Activated CD4-positive, alpha-beta T cell treated with anti-CD3 and anti-CD28 coated beads, Interleukin-2, amount 10 ng/mL, durations not matched to agents 24 days and 14 days (primary cell): ENCODE measurements at regions not wholly inside any gene's neighbourhood (a gene's known extent, or its start where the extent isn't known, plus 50 kb on each side); places are given as distances from the start of the nearest gene placed in this dataset.
"Not testable (repeated sequence)": the region's sequence is repeated elsewhere in the genome, so short reads cannot be mapped to it uniquely, and the experiment has no call there.

Experiments
- DNase-seq: peaks from one replicate; pipeline ENCODE4 v3.0.0; 2022
- H3K27ac Mint-ChIP-seq: one replicate; pipeline ENCODE4 v1.8.0; 2022; ENCODE audit warnings: mild to moderate bottlenecking, mixed read lengths
- H3K27me3 Mint-ChIP-seq: one replicate; pipeline ENCODE4 v1.8.0; 2022; ENCODE audit warnings: mixed read lengths
- H3K36me3 Mint-ChIP-seq: one replicate; pipeline ENCODE4 v1.8.0; 2022; ENCODE audit warnings: low read depth, mild to moderate bottlenecking, mixed read lengths
- H3K4me1 Mint-ChIP-seq: one replicate; pipeline ENCODE4 v1.8.0; 2021; ENCODE audit warnings: mixed read lengths
- H3K4me3 Mint-ChIP-seq: one replicate; pipeline ENCODE4 v1.8.0; 2022; ENCODE audit warnings: mild to moderate bottlenecking, moderate library complexity, mixed read lengths
- H3K9me3 Mint-ChIP-seq: one replicate; pipeline ENCODE4 v1.8.0; 2021; ENCODE audit warnings: mixed read lengths
- intact Hi-C: fragments of 100-400 bp; cut with micrococcal nuclease; formaldehyde crosslinking; loops from one replicate; pipeline ENCODE4 v1.15.1; 2023

DNA sequence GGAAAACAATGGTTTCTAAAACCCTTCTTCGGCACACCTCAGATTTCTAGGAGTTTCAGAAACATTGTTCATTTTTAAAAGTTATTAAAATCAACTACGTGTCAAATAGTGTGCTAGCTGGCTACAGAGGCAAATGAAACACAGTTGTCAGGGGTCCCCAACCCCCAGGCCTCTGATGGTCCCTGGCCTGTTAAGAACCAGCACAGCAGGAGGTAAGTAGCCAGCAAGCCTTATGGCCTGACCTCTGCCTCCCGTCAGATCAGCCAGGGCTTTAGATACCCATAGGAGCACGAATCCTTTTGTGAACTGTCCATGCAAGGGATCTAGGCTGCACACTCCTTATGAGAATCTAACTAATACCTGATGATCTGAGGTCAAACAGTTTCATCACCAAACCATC is 648.2 kb downstream of the FAM181B start:
- Mint-ChIP-seq H3K36me3 (no peaks in the 10 kb centered on the region), H3K27me3 (no peaks in the 10 kb centered on the region)

DNA sequence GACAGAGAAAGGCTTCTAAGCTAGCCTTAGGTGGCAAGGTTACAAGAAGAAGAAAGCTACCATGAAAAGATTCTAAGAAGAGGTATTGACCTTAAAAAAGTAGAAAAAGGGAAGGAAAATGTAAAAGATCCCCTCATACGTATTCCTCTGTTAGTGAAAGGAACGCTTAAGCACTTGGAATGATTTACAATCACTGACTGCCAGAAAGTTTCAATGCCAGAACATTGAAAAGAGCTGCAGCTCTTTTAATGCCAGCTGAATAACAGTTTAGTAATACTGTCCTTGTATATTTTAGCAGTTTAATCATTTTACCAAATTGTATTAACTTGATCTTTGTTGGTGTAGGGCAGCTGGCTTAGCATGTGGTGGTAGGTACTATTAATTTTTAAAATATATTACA is 650.7 kb downstream of the FAM181B start:
- H3K27ac Mint-ChIP-seq, result no peak overlapping the region
- no peaks in the 10 kb centered on the region for H3K27me3 Mint-ChIP-seq
- DNase-seq, result no peak
- no peaks in the 10 kb centered on the region for H3K4me1 Mint-ChIP-seq
- H3K36me3 Mint-ChIP-seq, result no peaks in the 10 kb centered on the region
- no peaks in the 10 kb centered on the region for H3K9me3 Mint-ChIP-seq
- H3K4me3 Mint-ChIP-seq, result no peak overlapping the region
- intact Hi-C loops, result no loop called here

More for the DNA sequence above, 648.2 kb downstream of the FAM181B start:
- DNase-seq, result no peak
- H3K27ac Mint-ChIP-seq, result no peak overlapping the region
- no peaks in the 10 kb centered on the region for H3K9me3 Mint-ChIP-seq
- H3K4me3 Mint-ChIP-seq, result no peak overlapping the region
- H3K4me1 Mint-ChIP-seq, result no peaks in the 10 kb centered on the region
- intact Hi-C loops, result no loop called here

DNA sequence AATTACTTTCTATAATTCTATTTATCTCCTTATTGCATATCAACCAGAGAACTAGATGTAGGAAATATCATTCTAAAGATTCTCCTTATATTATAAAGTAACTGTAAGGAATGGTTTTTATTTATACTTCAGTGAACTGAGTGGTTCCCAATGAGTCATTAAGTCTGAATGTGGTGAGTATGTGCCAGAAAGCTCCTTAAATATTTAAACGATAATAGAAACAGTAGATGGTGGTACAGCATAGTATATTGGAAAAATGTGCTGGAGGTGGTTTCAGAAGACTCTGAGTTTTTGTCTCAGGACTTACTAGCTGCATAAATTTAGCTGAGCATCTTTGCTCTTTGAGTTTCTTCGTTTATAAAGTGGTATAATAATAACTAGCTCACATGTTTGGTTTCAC is 653.5 kb downstream of the FAM181B start:
- intact Hi-C loops, result no loop called here
- Mint-ChIP-seq H3K9me3 (no peaks in the 10 kb centered on the region), H3K36me3 (no peaks in the 10 kb centered on the region), H3K4me3 (no peak overlapping the region), H3K27ac (no peak overlapping the region), H3K27me3 (no peaks in the 10 kb centered on the region), H3K4me1 (no peaks in the 10 kb centered on the region)
- DNase-seq, result no peak

DNA sequence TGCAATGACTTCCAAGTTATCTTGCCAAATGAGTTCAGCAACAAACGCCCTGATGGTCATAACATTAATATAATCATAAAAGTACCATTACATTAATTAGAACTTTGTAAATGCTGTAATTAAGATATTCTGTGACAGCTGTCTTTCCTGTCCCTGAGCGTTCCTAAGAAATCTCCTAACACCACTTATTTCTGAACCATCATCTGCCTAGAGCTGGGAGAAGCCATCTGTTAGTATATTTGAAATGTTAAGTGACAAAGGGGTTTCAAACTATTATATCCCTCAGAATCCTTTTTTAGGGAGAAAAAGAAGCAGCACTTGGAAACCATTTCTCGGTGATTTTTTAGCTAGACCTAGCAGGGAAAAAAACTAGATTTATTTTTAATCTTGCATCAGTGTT is 657.5 kb downstream of the FAM181B start:
- DNase-seq, result no peak
- no peak overlapping the region for H3K4me3 Mint-ChIP-seq
- H3K9me3 Mint-ChIP-seq, result no peaks in the 10 kb centered on the region
- no peaks in the 10 kb centered on the region for H3K4me1 Mint-ChIP-seq
- H3K27me3 Mint-ChIP-seq, result no peaks in the 10 kb centered on the region
- H3K27ac Mint-ChIP-seq, result no peak overlapping the region
- H3K36me3 Mint-ChIP-seq, result no peaks in the 10 kb centered on the region
- intact Hi-C loops, result no loop called here

DNA sequence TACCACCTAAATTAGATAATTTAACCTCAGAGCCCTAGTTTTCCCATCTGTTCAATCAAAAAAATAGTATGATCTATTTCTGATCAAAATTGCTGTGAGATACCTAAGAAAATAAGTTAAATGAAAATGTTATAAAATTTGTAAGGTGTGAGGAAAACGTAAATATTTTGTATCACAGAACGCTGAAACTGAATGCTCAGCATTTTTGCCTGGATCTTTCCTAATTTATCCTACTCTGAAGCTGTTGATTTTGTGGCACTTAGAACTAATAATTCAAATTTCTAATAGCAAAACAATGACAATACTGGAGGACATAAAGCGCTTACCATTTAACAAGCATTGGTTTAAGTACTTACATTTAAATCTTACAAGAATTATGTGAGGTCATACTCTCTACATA is 674.2 kb downstream of the FAM181B start:
- Mint-ChIP-seq H3K36me3 (no peaks in the 10 kb centered on the region), H3K27me3 (no peaks in the 10 kb centered on the region), H3K4me1 (no peaks in the 10 kb centered on the region), H3K27ac (no peak overlapping the region), H3K4me3 (no peak overlapping the region), H3K9me3 (no peaks in the 10 kb centered on the region)
- intact Hi-C loops, result no loop called here
- DNase-seq, result no peak

DNA sequence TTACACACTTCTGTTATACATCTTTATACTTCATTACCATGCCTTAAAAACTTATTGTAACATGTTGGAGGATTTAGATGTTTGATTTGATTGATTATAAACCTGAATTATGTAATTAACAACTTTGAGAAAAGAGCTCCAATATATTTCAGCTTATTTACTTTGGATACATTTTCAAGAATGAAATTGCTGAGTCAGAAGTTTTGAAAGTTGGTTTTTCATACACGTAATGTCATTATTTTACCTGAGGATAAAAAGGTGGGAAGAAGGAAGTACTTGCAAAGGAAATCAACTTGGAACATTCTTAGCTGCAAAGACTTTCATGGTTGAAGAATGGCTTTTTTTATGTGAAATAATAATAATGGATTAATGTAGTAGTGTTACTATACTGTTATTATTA is 677.2 kb downstream of the FAM181B start:
- Mint-ChIP-seq H3K36me3 (no peaks in the 10 kb centered on the region), H3K4me1 (no peaks in the 10 kb centered on the region), H3K9me3 (no peaks in the 10 kb centered on the region), H3K27ac (no peak overlapping the region), H3K4me3 (no peak overlapping the region), H3K27me3 (peaks cover 3% of the 10 kb centered on the region)
- intact Hi-C loops, result no loop called here
- no peak for DNase-seq

DNA sequence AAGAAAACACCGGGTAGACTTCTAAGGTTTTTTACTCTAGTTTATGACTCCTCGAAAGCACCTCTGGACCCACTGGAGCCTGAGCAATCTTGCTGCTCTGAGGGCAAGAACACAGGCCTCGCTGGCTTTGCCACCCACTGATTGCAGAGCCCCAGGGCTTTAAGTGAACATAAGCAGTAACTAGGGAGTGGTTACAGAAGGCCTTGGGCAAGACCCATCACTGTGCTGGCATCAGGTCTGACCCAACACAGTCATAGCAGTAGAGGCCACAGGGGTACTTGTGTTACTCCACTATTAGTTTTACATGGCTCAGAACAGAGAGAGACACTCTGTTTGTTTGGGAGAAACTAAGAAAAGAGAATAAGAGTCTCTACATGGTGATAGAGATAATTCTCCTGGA is 684.5 kb downstream of the FAM181B start:
- Mint-ChIP-seq H3K4me1 (no peaks in the 10 kb centered on the region), H3K27me3 (peaks cover 3% of the 10 kb centered on the region), H3K36me3 (no peaks in the 10 kb centered on the region), H3K4me3 (no peak overlapping the region), H3K9me3 (peaks cover 6% of the 10 kb centered on the region), H3K27ac (no peak overlapping the region)
- intact Hi-C loops, result no loop called here
- no peak for DNase-seq

DNA sequence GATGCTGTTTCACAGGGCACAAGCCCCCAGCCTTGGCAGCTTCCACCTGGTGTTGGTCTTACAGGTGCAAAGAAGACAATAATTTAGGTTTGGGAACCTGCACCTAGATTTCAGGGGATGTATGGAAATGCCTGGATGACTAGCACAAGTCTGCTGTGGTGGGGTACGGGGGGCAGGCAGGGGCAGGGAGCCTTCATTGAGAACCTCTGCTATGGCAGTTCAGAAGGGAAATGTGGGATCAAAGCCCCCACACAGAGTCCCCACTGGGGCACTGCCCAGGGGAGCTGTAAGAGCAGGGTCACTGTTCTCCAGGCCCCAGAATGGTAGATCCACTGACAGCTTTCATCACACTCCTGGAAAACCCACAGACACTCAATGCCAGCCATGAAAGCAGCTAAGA is 686.5 kb downstream of the FAM181B start:
- Mint-ChIP-seq H3K4me1 (no peaks in the 10 kb centered on the region), H3K9me3 (peaks cover 6% of the 10 kb centered on the region), H3K4me3 (no peak overlapping the region), H3K27me3 (peaks cover 3% of the 10 kb centered on the region), H3K27ac (no peak overlapping the region), H3K36me3 (no peaks in the 10 kb centered on the region)
- intact Hi-C loops, result no loop called here
- DNase-seq, result no peak

DNA sequence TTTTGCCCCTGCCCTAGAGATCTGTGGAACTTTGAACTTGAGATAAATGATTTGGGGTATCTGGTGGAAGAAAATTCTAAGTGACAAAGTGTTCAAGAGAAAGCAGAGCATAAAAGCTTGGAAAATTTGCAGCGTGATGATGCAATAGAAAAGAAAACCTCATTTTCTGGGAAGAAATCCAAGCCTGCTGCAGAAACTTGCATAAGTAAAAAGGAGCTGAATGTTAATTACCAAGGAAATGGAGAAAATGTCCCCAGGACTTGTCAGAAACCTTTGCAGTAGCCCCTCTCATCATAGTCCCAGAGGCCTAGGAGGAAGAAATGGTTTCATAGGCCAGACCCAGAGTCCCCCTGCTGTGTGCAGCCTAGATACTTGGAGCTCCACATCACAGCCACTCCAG is 686.9 kb downstream of the FAM181B start:
- H3K27ac Mint-ChIP-seq, result no peak overlapping the region
- intact Hi-C loops, result no loop called here
- no peak for DNase-seq
- peaks cover under 1% of the 10 kb centered on the region for H3K27me3 Mint-ChIP-seq
- no peak overlapping the region for H3K4me3 Mint-ChIP-seq
- no peaks in the 10 kb centered on the region for H3K36me3 Mint-ChIP-seq
- peaks cover 6% of the 10 kb centered on the region for H3K9me3 Mint-ChIP-seq
- H3K4me1 Mint-ChIP-seq, result no peaks in the 10 kb centered on the region

DNA sequence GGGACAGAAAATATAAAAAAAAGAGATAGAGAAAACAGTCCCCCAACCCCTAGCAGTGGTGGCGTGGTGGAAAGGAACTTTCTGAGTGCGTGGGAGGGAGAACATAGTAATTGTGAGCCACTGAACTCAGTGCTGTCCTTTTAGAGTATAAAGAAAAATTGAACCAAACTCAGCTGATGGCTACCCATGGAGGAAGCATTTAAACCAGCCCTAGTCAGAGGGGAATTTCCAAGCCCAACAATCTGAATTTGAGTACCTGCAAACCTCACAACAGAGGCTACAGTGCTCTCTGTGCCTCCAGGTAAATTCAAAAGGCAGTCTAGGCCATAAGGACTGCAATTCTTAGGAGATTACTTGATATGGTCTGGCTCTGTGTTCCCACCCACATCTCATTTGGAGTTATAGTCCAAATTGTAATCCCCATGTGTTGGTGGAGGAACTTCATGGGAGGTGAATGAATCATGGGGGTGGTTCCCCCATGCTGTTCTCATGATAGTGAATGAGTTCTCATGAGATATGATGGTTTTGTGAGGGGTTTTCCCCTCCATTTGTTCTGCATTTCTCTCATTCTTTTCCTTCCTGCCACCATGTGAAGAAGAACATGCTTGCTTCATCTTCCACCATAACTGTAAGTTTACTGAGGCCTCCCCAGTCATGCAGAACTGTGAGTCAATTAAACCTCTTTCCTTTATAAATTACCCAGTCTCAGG is 687.8 kb downstream of the FAM181B start:
- Mint-ChIP-seq H3K27ac (no peak overlapping the region), H3K27me3 (no peaks in the 10 kb centered on the region), H3K4me1 (no peaks in the 10 kb centered on the region), H3K4me3 (no peak overlapping the region), H3K36me3 (no peaks in the 10 kb centered on the region), H3K9me3 (peaks cover 6% of the 10 kb centered on the region)
- DNase-seq, result no peak
- intact Hi-C loops, result no loop called here

DNA sequence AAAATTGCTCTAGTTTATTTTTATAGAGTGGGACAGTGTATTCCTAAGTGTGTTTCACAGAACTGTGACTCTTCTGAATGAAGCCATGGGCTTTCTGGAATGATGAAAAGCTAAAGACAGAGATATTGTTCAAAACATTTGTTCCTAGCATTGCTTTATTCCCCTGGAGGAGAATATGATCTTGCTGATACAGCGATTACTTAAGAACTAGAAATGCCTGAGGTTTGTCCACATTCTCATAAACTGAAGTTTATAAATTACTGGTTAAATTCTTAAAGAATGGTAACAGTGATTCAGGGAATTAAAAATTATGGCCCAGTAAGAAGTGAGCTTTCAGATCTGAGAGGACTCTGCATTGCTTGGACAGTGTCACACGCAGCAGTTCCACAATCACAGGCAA is 690.3 kb downstream of the FAM181B start:
- intact Hi-C loops, result no loop called here
- no peak for DNase-seq
- Mint-ChIP-seq H3K27me3 (no peaks in the 10 kb centered on the region), H3K4me3 (no peak overlapping the region), H3K36me3 (no peaks in the 10 kb centered on the region), H3K9me3 (peaks cover 6% of the 10 kb centered on the region), H3K27ac (no peak overlapping the region), H3K4me1 (no peaks in the 10 kb centered on the region)

DNA sequence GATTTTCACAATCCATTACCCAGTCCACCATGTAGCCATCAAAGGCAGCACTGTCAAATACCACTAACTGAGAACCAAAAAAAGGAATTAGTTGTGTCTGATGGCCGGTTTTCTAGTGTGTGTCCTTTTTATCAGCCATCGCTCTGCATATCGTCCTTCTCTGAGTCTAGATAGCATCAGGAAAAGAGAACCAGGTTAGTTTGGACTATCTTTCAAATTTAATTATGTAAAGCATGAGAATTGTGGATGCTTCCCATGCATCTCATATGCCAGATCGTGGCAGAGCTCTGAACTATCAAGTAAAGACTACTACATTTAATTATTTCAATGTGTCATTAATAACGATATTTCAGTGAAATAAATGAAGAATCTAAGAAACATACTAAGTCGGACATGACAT is 691.9 kb downstream of the FAM181B start:
- Mint-ChIP-seq H3K4me1 (no peaks in the 10 kb centered on the region), H3K4me3 (no peak overlapping the region), H3K27ac (no peak overlapping the region), H3K9me3 (peaks cover 6% of the 10 kb centered on the region), H3K27me3 (no peaks in the 10 kb centered on the region), H3K36me3 (no peaks in the 10 kb centered on the region)
- DNase-seq, result no peak
- intact Hi-C loops, result no loop called here

DNA sequence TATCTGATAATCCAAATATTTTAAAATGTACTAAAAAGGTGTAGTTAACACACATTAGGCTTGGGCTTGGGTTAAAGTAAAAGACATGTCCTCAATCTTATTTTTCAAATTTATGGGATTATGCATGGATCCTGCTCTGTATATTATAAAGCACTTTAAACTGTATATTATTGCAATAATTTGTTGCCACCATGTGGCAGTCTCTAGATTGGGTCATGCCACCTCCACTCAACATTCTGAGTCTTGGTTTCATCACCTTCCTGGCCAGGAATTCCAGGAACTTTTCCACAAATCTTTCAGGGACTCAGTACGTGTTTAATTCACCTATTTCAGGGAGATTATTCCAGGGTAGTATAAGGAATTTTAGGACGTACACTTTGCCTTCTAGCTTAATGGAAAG is 695.5 kb downstream of the FAM181B start:
- Mint-ChIP-seq H3K36me3 (no peaks in the 10 kb centered on the region), H3K27ac (no peak overlapping the region), H3K9me3 (no peaks in the 10 kb centered on the region), H3K27me3 (no peaks in the 10 kb centered on the region), H3K4me3 (no peak overlapping the region), H3K4me1 (no peaks in the 10 kb centered on the region)
- intact Hi-C loops, result loop anchor here (5.0 kb wide), 1 partner anchor 381 kb away; no protein-coding TSS in a partner anchor
- DNase-seq, result no peak

DNA sequence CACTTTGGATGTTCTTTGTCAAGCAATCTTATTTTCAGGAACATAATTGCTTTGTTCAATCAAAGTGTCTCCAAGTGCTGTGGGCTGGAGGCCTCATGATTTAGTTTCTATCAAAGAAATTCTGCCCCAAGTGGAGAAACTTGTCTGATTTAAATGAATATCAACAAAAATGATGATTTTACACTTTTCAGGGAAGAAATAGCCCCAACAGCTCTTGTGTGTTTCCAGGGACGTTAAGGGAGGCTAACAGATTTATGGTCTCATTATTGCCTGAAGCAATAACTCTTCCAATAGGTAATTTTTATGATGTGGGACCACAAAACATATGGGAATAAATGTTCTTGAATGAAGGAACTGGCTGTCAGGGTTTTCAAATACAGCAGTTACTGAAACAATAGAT is 699.1 kb downstream of the FAM181B start:
- H3K4me3 Mint-ChIP-seq, result no peak overlapping the region
- no peaks in the 10 kb centered on the region for H3K4me1 Mint-ChIP-seq
- no peak overlapping the region for H3K27ac Mint-ChIP-seq
- no peaks in the 10 kb centered on the region for H3K27me3 Mint-ChIP-seq
- no peak for DNase-seq
- H3K36me3 Mint-ChIP-seq, result no peaks in the 10 kb centered on the region
- intact Hi-C loops, result no loop called here
- H3K9me3 Mint-ChIP-seq, result no peaks in the 10 kb centered on the region

DNA sequence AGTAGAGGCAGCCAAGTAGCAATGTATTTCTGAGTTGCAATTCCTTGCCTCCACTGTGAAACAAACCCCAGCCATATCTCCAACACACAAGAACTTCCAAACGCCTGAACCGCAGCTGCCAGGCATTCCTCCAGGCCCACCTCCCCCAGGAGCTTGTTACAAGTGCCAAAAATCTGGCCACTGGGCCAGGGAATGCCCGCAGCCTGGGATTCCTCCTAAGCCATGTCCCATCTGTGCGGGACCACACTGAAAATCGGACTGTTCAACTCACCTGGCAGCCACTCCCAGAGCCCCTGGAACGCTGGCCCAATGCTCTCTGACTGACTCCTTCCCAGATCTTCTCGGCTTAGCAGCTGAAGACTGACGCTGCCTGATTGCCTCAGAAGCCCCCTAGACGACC is 706.3 kb downstream of the FAM181B start:
- H3K4me3 Mint-ChIP-seq, H3K36me3 Mint-ChIP-seq, H3K4me1 Mint-ChIP-seq, H3K27ac Mint-ChIP-seq, intact Hi-C loops, H3K27me3 Mint-ChIP-seq, DNase-seq, H3K9me3 Mint-ChIP-seq: not testable (repeated sequence)
